ENCODE measurements at regions not wholly inside any gene's neighbourhood (a gene's known extent, or its start where the extent isn't known, plus 50 kb on each side); places are given as distances from the start of the nearest gene placed in this dataset.

GRCh38 chr20:5260889-5261288 is 55.9 kb downstream of the PROKR2 start (continued):
- TF ChIP-seq ARID4B (CRISPR knock-in tag; IDR thresholded peaks at IDR 0.05) = no peak
- no peak for TF ChIP-seq GTF2E2 (tag; IDR thresholded peaks at IDR 0.05)
- no peak for TF ChIP-seq ZNF695 (CRISPR knock-in tag; IDR thresholded peaks at IDR 0.05)
- TF ChIP-seq MIER1 (IDR thresholded peaks at IDR 0.05; ENCODE audit: low read depth) = no peak
- TF ChIP-seq ZNF431 (CRISPR knock-in tag; IDR thresholded peaks at IDR 0.05) = no peak
- no peak for TF ChIP-seq NCOA2 (IDR thresholded peaks at IDR 0.05; ENCODE audit: partially characterized antibody in 2 of 2)
- TF ChIP-seq CBX3 (IDR thresholded peaks at IDR 0.05; ENCODE audit: borderline replicate concordance in 1 of 2, low read length in 2 of 2) = no peak

Data from K562 (cell line).